ENCODE measurements at regions not wholly inside any gene's neighbourhood (a gene's known extent, or its start where the extent isn't known, plus 50 kb on each side); places are given as distances from the start of the nearest gene placed in this dataset.
"Not testable (repeated sequence)": the region's sequence is repeated elsewhere in the genome, so short reads cannot be mapped to it uniquely, and the experiment has no call there.

DNA sequence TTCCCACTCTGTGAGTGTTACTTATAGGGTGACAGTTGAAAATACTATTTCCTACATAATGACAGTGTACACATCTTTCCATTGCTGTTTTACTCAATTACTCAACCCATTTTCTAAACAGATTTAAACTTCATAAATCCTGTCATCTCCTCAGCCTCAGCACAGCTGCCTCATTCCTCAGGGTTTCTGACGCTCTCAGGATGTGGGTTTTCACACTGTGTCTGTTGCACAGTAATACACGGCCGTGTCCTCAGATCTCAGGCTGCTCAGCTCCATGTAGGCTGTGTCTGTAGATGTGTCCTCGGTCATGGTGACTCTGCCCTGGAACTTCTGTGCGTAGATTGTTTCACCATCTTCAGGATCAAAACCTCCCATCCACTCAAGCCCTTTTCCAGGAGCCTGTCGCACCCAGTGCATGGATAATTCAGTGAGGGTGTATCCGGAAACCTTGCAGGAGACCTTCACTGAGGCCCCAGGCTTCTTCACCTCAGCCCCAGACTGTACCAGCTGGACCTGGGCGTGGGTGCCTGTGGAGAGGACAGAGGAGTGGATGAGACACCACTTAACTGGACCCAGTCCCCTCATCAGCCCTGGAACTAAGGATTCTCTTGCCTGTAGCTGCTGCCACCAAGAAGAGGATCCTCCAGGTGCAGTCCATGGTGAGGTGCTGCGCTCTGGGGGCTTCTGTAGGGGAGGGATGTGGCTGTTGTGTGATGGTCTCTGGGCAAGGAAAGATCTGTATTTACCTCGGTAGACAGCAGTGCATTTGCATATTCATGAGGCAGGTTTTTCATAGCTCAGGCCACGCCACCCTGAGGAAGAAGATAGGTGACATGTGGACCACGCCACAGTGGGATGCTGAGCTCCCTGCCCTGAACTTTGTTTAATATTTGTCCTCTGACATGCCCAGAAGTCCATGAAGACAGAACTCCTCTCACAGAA is 750.2 kb downstream of the TMEM121 start:
- DNase-seq (ENCODE audit: low read depth in 2 of 3, low spot score in 2 of 3), result no peak

DNA sequence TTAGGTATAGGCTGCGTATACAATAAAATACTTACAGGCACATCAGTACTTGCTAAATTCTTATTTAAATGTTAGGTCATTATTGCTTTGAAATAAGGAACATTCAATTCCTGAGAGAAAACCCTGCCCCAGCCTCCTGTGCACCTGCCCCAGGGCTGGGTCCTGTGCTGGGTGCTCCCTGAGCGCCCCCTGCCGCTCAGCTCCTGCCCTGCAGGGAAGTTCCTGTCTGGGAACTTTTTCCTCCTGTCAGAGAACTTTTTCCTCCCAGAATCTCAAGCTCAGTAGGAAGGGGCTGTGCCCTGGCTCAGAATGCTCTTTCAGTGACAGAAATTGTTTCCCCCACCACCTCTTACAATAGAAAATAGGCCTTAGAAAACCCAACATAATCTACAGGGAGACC is 751.1 kb downstream of the TMEM121 start:
- DNase-seq (ENCODE audit: low read depth in 2 of 3, low spot score in 2 of 3), result no peak

DNA sequence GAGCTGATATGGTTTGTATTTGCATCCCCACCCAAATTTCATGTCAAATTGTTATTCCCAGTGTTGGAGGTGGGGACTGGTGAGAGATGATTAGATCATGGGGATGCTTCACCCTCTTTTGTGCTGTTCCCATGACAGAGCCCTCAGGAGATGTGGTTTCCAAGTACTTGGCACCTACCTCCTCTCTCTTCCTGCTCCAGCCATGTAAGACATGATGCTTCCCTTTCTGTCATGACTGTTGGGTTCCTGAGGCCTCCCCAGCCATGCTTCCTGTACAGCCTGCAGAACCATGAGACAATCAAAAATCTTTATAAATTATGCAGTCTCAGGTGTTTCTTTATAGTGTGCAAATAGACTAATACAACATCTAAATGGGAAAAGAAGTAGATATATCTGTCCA is 754.5 kb downstream of the TMEM121 start:
- no peak for DNase-seq (ENCODE audit: low read depth in 2 of 3, low spot score in 2 of 3)

DNA sequence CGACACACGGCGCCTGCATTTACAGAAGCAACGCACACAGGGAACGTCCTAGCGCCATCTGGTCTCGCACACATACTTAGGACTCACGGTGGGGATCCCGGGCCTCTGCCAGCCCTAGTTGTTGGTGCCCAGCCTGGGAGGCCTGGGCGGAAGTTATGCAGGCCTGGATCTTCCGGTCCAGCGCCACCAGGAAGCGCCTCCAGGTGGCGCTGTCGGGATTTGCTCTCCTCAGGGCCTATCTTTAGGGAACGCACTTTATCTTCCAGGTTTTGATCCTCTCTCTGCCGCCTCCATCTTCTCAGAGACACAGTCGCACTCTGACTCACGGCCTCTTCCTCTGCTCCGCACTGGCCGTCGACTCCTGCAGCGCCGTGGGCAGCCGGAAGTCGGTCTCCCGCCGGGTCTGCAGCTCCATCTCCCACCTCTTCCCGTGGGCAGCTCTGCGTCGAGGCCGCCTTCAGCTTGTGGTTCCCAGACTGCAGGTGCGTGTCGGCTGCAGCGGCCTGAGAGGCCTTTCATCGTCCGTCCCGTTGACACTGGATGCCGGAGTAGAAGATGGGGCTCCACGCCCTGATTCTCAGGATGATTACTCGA is 760.4 kb downstream of the TMEM121 start:
- no peak for DNase-seq (ENCODE audit: low read depth in 2 of 3, low spot score in 2 of 3)

DNA sequence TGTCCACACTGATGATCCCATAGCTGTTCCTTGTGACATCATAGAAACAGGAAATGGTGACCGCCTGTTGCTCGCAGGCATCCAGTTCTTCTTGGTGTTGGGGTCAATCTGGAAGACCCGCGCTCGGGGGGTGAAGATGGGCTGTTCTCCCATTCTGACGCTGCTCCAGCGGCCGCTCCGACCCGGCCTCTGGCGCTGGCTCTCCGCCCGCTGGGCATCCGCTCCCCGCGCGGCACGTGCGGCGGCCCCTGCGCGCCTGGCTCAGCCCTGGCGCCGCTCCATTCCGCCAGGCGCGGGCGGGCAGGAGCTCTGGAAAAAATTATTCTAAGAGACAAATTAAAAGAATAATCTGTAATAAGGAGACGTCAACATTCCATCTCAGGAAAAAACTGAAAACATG is 761.1 kb downstream of the TMEM121 start:
- DNase-seq (ENCODE audit: low read depth in 2 of 3, low spot score in 2 of 3), result no peak

DNA sequence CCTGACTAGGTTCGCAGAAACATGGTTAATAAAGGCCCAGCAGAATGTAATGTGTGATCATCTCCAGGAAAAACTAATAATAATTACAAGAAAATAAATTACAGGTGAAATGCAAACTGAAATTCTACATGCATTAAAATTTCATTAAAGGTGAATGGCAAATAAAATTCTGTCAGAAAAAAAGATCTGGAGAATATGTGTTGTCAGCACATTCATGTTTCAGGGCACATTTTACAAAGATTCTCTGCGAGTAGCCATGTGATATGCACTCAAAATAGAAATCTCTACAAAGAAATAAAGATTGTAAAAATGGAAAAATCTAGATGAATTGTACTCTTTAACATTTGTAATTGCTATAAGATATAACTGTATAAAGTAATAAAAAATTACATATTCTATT is 765.2 kb downstream of the TMEM121 start:
- DNase-seq (ENCODE audit: low read depth in 2 of 3, low spot score in 2 of 3), result no peak

DNA sequence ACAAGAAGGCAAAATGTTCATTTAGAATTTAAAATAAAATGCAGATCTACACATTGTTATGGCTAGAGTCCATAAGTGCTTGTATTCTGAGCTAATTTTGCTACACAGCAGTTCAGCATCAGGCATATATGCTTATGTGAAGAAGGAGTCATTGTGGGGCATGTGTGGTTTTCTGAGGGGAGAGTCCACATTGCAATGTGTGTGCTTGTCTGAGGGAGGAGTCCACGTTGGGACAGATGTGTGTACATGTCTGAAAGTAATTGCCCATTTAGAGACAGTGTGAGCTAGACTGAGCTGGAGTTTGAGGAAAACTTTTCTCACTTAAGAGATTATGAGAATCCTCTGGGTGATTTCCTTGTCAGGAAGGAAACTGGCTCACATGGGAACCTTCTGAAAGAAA is 767.9 kb downstream of the TMEM121 start:
- DNase-seq (ENCODE audit: low read depth in 2 of 3, low spot score in 2 of 3), result no peak

DNA sequence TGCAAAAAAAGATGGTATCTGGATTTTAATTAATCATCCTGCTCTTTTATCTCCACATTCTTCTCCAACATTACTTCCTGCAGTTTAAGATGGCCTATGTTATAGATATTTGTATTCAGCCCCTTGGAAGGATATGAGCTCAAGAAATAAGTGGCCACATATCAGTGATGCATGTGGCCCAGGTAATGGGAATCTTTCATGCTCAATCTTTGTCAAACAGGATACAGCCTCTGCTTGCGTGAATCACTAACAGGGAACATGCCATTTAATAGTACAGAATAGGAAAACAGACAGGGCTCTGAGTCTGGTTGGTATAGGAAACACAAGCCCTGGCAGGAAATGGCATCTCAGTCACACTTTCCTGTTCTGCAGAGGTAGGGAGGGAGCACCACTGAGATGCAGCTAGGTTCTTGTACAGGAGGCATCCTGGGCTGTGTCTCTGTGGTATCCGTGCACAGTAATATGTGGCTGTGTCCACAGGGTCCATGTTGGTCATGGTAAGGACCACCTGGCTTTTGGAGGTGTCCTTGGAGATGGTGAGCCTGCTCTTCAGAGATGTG is 774.6 kb downstream of the TMEM121 start:
- not testable (repeated sequence) for DNase-seq (ENCODE audit: low read depth in 2 of 3, low spot score in 2 of 3)

DNA sequence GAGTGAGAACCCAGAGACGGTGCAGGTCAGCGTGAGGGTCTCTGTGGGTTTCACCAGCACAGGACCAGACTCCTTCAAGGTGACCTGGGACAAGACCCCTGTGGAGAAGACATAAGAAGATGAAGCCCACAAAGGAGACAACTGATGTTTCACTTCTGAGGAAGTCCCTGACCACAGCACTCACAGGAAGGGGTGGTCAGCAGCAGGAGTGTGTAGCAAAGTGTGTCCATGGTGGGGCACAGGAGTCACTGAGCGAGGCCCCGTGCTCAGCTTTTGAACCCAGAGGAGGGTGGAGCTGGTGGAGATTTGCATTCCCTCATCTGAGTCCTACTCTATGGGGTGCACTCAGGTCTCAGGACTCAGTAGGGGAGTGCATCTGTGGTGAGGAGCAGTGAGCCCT is 775.2 kb downstream of the TMEM121 start:
- not testable (repeated sequence) for DNase-seq (ENCODE audit: low read depth in 2 of 3, low spot score in 2 of 3)

DNA sequence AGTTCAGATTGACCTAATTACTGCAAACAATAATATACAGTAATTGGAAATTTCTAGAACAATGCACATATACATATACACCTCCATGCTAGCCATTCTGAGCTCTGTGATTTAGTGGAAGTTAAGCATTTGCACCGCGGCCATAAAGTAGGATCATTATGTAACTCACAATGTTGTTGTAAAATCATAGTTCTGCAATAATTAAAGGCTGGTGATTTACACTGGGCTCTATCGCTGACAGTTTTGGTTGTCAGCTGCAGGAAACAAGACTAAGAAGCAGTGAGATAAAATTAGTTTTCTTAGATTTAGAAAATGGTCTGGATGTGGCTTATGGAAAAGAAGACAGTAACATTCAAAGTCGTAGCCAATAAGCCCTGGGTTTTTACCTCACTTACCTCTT is 776.3 kb downstream of the TMEM121 start:
- no peak for DNase-seq (ENCODE audit: low read depth in 2 of 3, low spot score in 2 of 3)

DNA sequence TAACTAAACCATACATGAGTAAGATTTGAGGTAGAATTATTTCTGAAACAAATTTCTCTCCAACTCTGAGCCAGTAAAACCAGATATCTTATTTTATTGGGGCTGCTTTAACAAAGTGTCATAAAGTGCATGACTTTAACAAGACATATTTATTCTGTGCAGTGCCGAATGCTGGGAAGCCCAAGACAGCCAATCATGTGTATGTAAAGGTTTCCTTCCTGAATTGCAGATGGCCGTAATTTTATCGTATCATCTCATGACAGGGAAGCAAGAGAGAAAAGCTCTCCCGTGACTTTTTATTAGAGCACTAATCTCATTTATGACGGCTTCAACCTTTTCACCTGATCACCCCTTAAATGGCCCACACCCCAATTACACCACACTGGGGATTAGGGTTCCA is 777.9 kb downstream of the TMEM121 start:
- DNase-seq (ENCODE audit: low read depth in 2 of 3, low spot score in 2 of 3), result no peak

DNA sequence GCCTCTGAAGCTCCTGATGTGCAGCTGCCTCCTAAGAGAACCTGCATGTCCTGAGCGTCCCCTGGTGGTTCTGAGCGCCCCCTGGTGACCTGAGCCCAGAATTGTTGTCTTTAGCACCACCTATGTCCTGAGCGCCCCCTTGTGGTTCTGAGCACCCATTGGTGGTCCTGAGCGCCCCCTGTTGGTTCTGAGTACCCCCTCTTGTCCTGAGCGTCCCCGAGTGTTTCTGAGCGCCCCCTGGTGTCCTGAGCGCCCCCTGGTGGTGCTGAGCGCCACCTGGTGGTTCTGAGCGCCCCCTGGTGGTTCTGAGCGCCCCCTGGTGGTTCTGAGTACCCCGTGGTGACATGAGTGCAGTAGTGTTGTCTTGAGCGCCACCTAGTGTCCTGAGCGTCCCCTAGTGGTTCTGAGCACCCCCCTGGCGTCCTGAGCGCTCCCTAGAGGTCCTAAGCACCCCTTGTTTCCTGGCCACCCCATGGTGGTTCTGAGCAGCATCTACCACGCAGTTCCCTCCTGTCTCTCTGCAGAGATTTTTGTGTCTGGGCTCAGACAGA is 782.5 kb downstream of the TMEM121 start:
- peak; percentile 82 to 99 (median 89) for DNase-seq (ENCODE audit: low read depth in 2 of 3, low spot score in 2 of 3)

DNA sequence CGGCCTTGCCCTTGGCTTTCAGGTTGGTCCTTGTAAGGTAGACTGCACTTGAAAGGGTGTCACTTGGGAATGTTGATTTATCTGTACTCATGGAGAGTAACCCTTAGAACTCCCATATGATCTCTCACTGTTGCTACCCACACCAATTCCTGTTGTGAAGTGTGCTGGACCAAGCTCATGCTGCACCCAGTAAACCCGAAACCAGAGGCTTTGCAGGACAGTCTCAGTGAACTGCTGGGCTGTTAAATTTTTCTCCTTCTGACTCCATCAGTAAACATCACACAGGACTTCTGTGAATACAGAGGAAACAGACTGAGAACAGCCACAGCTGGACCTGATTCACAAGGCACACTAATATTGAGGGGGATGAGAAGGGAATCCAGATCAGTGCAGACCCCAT is 783.0 kb downstream of the TMEM121 start:
- DNase-seq (ENCODE audit: low read depth in 2 of 3, low spot score in 2 of 3), result no peak

DNA sequence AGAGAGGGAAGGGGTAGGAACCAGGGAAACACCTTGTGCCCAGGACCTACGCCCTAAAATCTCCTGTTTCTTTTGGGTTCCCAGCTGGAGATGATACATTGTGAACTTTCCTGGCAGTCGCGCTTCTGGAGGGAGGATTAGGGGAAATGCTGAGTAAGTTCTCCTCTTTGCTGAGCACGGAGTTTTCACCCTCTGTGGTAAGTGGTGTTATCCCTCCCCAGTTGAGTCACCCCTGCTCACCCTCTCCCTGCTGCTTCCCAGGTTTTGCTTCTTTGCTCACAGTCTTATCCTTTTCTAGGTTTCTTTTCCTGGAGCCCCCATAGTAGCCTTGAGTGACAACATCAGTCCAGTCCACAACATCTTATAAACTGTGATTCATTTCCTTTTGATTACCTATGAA is 789.1 kb downstream of the TMEM121 start:
- DNase-seq (ENCODE audit: low read depth in 2 of 3, low spot score in 2 of 3), result no peak

DNA sequence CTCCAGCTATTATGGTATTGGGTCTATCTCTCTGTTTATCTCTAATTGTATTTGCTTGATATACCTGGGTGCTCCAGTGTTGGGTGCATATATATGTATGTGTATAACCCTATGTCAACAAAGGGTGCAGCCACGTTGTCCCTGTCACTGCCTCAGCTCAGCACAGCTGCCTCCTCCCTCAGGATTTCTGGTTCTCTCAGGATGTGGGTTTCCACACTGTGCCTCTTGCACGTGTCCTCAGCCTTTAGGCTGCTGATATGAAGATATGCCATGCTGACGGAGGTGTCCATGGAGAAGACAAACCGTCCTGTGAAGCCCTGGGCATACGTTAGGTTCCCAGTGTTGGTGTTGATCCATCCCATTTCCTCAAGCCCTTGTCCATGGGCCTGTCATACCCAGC is 791.2 kb downstream of the TMEM121 start:
- DNase-seq (ENCODE audit: low read depth in 2 of 3, low spot score in 2 of 3), result no peak

DNA sequence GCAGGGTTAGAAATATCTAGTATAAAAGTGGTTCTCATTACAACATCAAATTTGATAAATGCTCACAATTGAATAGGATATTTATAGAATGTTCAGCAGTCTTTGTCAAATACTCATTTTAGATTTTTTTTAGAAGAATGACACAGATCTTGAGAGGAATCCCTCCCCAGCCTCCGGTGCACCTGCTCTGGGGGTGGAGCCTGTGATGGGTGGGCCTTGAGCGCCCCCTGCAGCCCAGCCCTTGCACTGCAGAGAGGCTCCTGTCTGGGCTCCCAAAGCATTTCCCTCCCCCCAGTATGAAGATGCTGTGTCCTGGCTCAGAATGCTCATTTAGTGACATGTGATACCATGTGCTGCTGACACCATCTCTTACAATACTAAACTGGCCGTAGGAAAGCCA is 792.3 kb downstream of the TMEM121 start:
- peak; percentile 14 to 35 (median 24) for DNase-seq (ENCODE audit: low read depth in 2 of 3, low spot score in 2 of 3)

DNA sequence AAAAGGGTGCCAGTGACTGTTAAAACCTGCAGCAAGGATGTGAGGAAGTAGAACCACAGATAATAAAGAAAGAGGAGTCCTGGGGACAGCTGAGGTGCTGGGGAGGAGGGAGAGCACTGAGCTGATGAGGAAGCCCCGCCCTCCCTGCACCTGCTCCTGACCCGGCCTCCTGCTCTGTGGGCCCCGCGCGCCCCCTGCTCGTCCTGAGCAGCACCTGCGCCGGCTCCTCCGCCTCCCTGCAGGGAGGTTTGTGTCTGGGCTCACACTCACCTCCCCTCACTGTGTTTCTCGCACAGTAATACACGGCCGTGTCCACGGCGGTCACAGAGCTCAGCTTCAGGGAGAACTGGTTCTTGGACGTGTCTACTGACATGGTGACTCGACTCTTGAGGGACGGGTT is 797.6 kb downstream of the TMEM121 start:
- DNase-seq (ENCODE audit: low read depth in 2 of 3, low spot score in 2 of 3), result not testable (repeated sequence)

DNA sequence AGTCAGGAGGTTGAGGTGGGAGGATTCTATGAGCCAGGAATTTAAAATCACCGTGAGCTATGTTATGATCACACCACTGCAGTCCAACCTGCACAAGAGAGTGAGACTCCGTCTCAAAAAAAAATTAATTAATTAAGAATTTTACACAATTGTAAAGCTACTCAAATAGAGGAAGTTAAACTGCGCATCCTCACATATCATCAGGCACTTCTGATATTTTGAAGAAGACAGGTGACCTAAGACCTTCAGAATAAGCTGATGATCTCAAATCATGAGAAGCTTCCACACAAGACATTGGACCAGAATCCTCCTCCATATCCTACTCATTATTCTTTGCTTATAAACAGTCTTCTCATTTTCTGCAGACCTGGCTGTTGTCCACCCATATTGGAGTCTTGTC is 800.9 kb downstream of the TMEM121 start:
- no peak for DNase-seq (ENCODE audit: low read depth in 2 of 3, low spot score in 2 of 3)

DNA sequence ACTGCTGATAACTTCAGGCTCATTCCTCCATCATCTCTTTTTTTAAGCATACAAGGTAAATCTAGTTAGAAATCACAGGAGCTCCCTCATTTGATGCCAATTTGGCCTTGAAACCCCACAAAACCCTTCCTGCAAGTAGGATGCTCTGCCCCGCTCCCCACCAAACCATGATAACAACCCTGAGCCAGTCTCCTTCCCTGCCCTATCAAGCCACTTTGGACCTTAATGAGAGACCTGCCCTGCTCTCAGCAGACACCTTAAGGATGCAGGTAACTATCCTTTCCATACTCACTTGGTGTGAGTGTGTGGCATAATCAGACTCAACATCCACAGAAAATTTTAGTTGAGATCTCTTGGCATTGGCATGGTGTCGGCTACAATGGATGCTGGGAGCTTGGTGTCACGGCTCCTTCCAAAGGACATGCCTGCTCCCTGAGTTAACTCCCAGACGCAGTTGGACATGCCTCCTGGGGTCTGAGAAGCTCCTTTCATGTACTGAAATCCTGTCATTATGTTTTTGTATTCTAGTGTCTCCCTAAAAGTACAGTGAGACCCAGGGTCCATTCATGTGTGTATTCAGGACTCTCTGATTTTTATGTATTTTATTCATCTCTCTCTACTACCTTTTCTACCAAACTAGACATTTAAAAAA is 801.4 kb downstream of the TMEM121 start:
- not testable (repeated sequence) for DNase-seq (ENCODE audit: low read depth in 2 of 3, low spot score in 2 of 3)

DNA sequence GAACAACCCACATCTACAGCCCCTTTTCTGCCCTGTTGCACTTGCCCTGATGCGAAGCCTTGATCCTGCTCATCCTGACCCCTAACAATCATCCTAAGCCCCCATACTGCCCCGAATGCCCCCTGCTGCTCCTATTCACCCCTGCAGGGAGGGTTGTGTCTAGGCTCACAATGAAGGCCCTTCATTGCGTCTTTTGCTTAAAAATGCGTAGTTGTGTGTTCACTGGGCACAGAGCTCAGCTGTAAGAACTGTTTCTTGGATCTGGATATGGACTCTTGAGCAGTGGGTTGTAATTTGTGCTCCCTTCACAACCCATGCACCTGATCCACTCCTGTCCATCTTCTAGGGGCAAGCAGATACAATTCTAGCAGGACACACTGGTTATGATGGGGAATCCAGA is 802.9 kb downstream of the TMEM121 start:
- not testable (repeated sequence) for DNase-seq (ENCODE audit: low read depth in 2 of 3, low spot score in 2 of 3)

DNA sequence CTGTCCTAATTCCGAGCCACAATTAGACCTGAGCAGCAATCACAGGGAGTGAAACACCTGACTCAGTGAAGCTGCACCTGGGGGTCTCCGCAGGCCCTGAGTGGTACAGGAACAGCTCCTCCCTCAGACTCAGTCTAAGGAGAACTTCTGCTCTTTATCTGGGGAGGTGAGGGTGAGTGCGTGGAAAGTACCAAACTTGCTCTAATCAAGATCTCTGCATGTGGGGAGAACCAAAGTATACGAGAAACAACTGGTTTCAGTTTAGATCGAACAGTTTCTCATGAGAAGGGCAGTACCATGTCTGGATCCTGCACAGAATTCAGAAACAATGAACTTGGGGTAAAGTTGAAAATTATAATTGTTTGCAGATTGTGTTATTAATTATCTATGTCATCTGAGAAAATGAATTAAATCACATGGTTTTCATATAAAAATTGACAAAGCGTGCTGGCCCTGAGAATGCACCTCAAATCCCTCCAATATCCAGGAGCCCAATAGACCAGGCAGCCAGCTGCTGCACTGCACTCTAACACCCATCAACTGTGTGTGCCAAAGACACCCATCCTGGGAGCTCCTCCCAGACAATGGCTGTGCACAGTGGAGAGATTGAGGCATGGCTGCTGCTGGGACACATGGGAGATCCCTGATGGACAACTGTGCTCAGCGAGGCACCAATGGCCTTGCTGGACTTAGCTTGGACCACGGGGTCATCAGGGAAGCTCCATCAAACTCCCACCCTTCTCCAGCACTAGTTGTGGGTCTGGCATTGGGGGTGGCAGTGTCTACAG is 803.8 kb downstream of the TMEM121 start:
- DNase-seq (ENCODE audit: low read depth in 2 of 3, low spot score in 2 of 3), result not testable (repeated sequence)

Measured in activated CD8-positive, alpha-beta memory T cell treated with anti-CD3 and anti-CD28 coated beads for 48 hours (primary cell).